ENCODE measurements at regions not wholly inside any gene's neighbourhood (a gene's known extent, or its start where the extent isn't known, plus 50 kb on each side); places are given as distances from the start of the nearest gene placed in this dataset.

DNA sequence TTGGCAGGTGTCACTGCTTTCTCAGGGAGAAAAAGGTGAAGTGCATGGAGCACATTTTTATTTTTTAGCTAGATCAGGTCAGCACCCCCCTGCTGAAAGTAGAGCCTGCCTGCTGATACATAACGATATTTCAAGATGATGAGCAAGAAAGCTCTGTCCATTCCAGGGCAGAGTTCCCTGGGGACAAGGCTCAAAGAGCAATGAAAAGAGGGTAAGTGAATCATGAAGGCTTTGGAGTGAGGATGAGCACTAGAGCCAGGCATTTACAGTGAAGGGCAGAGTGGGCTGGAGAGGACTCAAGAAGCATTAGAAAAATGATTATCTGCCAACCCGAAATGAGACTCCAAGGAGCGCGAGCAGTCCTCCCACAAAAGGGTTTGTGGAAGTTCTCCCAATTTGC lies 345.7 kb downstream of the TLE4 start:
- TF ChIP-seq, protein P1, sequence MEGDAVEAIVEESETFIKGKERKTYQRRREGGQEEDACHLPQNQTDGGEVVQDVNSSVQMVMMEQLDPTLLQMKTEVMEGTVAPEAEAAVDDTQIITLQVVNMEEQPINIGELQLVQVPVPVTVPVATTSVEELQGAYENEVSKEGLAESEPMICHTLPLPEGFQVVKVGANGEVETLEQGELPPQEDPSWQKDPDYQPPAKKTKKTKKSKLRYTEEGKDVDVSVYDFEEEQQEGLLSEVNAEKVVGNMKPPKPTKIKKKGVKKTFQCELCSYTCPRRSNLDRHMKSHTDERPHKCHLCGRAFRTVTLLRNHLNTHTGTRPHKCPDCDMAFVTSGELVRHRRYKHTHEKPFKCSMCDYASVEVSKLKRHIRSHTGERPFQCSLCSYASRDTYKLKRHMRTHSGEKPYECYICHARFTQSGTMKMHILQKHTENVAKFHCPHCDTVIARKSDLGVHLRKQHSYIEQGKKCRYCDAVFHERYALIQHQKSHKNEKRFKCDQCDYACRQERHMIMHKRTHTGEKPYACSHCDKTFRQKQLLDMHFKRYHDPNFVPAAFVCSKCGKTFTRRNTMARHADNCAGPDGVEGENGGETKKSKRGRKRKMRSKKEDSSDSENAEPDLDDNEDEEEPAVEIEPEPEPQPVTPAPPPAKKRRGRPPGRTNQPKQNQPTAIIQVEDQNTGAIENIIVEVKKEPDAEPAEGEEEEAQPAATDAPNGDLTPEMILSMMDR (IDR thresholded peaks at IDR 0.05), result no peak
- no peak for TF ChIP-seq POLR2AphosphoS5 (IDR thresholded peaks at IDR 0.05)
- no peak for TF ChIP-seq EP300 (IDR thresholded peaks at IDR 0.05)

All from sigmoid colon (tissue), 4 donors.